ENCODE measurements at regions not wholly inside any gene's neighbourhood (a gene's known extent, or its start where the extent isn't known, plus 50 kb on each side); places are given as distances from the start of the nearest gene placed in this dataset.
"Not testable (repeated sequence)": the region's sequence is repeated elsewhere in the genome, so short reads cannot be mapped to it uniquely, and the experiment has no call there.

- DNase-seq (ENCODE audit: low spot score) (no peak), FAIRE-seq (no peak)
These were observed 209.8 kb downstream of the TPBG start for GRCh38 chr6:82573254-82573972.

- FAIRE-seq, result no peak
- no peak for DNase-seq (ENCODE audit: low spot score)
These were observed 212.7 kb downstream of the TPBG start for GRCh38 chr6:82576284-82576683.

GRCh38 chr6:82584194-82584695, 220.6 kb downstream of the TPBG start:
- FAIRE-seq (no peak), DNase-seq (ENCODE audit: low spot score) (no peak)

GRCh38 chr6:82584856-82585255, 221.2 kb downstream of the TPBG start:
- no peak for DNase-seq (ENCODE audit: low spot score)
- no peak for FAIRE-seq

GRCh38 chr6:82588020-82588419, 224.4 kb downstream of the TPBG start:
- no peak for DNase-seq (ENCODE audit: low spot score)
- FAIRE-seq, result no peak

- DNase-seq (ENCODE audit: low spot score) (no peak), FAIRE-seq (no peak)
These were observed 225.3 kb downstream of the TPBG start for GRCh38 chr6:82588859-82589412.

GRCh38 chr6:82589509-82590206, 226.0 kb downstream of the TPBG start:
- peak; percentile 91 for FAIRE-seq
- DNase-seq (ENCODE audit: low spot score), result peak; percentile 68

- DNase-seq (ENCODE audit: low spot score) (no peak), FAIRE-seq (no peak)
These were observed 233.6 kb downstream of the TPBG start for GRCh38 chr6:82597201-82597600.

- no peak for DNase-seq (ENCODE audit: low spot score)
These were observed 239.2 kb downstream of the TPBG start for GRCh38 chr6:82602776-82603175.

GRCh38 chr6:82603871-82604270, 240.3 kb downstream of the TPBG start:
- FAIRE-seq, result no peak
- no peak for DNase-seq (ENCODE audit: low spot score)

More at GRCh38 chr6:82602776-82603175, 239.2 kb downstream of the TPBG start:
- FAIRE-seq, result no peak

GRCh38 chr6:82607998-82608725, 244.5 kb downstream of the TPBG start:
- FAIRE-seq, result no peak
- DNase-seq (ENCODE audit: low spot score), result no peak

GRCh38 chr6:82608781-82609180, 245.2 kb downstream of the TPBG start:
- DNase-seq (ENCODE audit: low spot score) (no peak), FAIRE-seq (peak; percentile 18)

GRCh38 chr6:82611751-82612150, 248.1 kb downstream of the TPBG start:
- FAIRE-seq, result no peak
- DNase-seq (ENCODE audit: low spot score), result no peak

GRCh38 chr6:82612475-82613039, 248.9 kb downstream of the TPBG start:
- FAIRE-seq, result no peak
- no peak for DNase-seq (ENCODE audit: low spot score)

GRCh38 chr6:82614518-82614917, 250.9 kb downstream of the TPBG start:
- no peak for DNase-seq (ENCODE audit: low spot score)
- no peak for FAIRE-seq

- no peak for DNase-seq (ENCODE audit: low spot score)
- FAIRE-seq, result no peak
These were observed 252.9 kb downstream of the TPBG start for GRCh38 chr6:82616386-82617028.

- no peak for FAIRE-seq
- DNase-seq (ENCODE audit: low spot score), result no peak
These were observed 254.0 kb downstream of the TPBG start for GRCh38 chr6:82617648-82618047.

- FAIRE-seq (no peak), DNase-seq (ENCODE audit: low spot score) (no peak)
These were observed 256.0 kb downstream of the TPBG start for GRCh38 chr6:82619573-82619972.

GRCh38 chr6:82622461-82622860, 258.8 kb downstream of the TPBG start:
- DNase-seq (ENCODE audit: low spot score), result no peak
- FAIRE-seq, result no peak

- DNase-seq (ENCODE audit: low spot score), result no peak
- FAIRE-seq, result no peak
These were observed 260.6 kb downstream of the TPBG start for GRCh38 chr6:82624251-82624650.

- FAIRE-seq; DNase-seq (ENCODE audit: low spot score): not testable (repeated sequence)
These were observed 263.3 kb downstream of the TPBG start for GRCh38 chr6:82626946-82627345.

Data from RCC 7860 (cell line).